ENCODE measurements at regions not wholly inside any gene's neighbourhood (a gene's known extent, or its start where the extent isn't known, plus 50 kb on each side); places are given as distances from the start of the nearest gene placed in this dataset.

- TF ChIP-seq CTCF (IDR thresholded peaks at IDR 0.05), result no peak
- TF ChIP-seq POLR2A (IDR thresholded peaks at IDR 0.05), result no peak
Observed at GRCh38 chr10:36457751-36458150, 667.6 kb upstream of the ANKRD30A start.

All from Peyer's patch (tissue), 4 donors.